Activated T-cell treated with anti-CD3 and anti-CD28 coated beads, Interleukin-2, amount 50 U/mL, for 72 hours (primary cell): ENCODE measurements at regions not wholly inside any gene's neighbourhood (a gene's known extent, or its start where the extent isn't known, plus 50 kb on each side); places are given as distances from the start of the nearest gene placed in this dataset.

Experiments used
- ATAC-seq, 2 donors: fragments of 150-1000 bp; cut with Tn5 transposase; replicated peaks in 1 of 2; 2 replicates each; pipeline ENCODE4 v1.10.0; 2021; ENCODE audit warnings: moderate library complexity in 2 of 2, mild to moderate bottlenecking in 1 of 2
- DNase-seq, 2 donors: peaks; one replicate each; pipeline ENCODE4 v3.0.0; 2021 to 2022; ENCODE audit warnings: mixed read lengths in 1 of 2
- H3K27ac Mint-ChIP-seq: one replicate; pipeline ENCODE4 v1.8.0; 2022; ENCODE audit warnings: mild to moderate bottlenecking, moderate library complexity, mixed read lengths
- H3K27me3 Mint-ChIP-seq: one replicate; pipeline ENCODE4 v1.8.0; 2022; ENCODE audit warnings: low read depth, mixed read lengths
- H3K36me3 Mint-ChIP-seq, 2 donors: one replicate each; pipeline ENCODE4 v1.8.0; 2022; ENCODE audit warnings: mixed read lengths in 2 of 2, mild to moderate bottlenecking in 1 of 2; ENCODE audit not compliant: insufficient read depth in 2 of 2
- H3K4me1 Mint-ChIP-seq: one replicate; pipeline ENCODE4 v1.8.0; 2022; ENCODE audit warnings: low read depth, mixed read lengths
- H3K4me3 Mint-ChIP-seq, 2 donors: one replicate each; pipeline ENCODE4 v1.8.0; 2022; ENCODE audit warnings: mild to moderate bottlenecking in 2 of 2, mixed read lengths in 2 of 2, moderate library complexity in 2 of 2
- H3K9me3 Mint-ChIP-seq, 2 donors: one replicate each; pipeline ENCODE4 v1.8.0; 2022; ENCODE audit warnings: mixed read lengths in 2 of 2

- Mint-ChIP-seq H3K36me3 (peaks cover 0 to 8% of the 10 kb centered on the region in 2 donors), H3K4me1 (no peaks in the 10 kb centered on the region), H3K9me3 (peaks cover 14 to 23% of the 10 kb centered on the region in 2 donors), H3K4me3 (no peak overlapping the region), H3K27me3 (no peaks in the 10 kb centered on the region), H3K27ac (no peak overlapping the region)
- DNase-seq (no peak), ATAC-seq (no peak)
Measured at GRCh38 chr12:58034712-58035111, 93.3 kb downstream of the ATP23 start.

- Mint-ChIP-seq H3K4me3 (no peak overlapping the region), H3K27me3 (peaks cover 8% of the 10 kb centered on the region), H3K27ac (no peak overlapping the region), H3K9me3 (peaks cover 7 to 17% of the 10 kb centered on the region in 2 donors), H3K36me3 (peaks cover 0 to 5% of the 10 kb centered on the region in 2 donors), H3K4me1 (no peaks in the 10 kb centered on the region)
- DNase-seq (no peak), ATAC-seq (no peak)
Measured at GRCh38 chr12:58041441-58041840, 100.1 kb downstream of the ATP23 start.

- Mint-ChIP-seq H3K27ac (no peak overlapping the region), H3K36me3 (peaks cover 0 to 8% of the 10 kb centered on the region in 2 donors), H3K4me1 (no peaks in the 10 kb centered on the region), H3K9me3 (peaks cover 1 to 10% of the 10 kb centered on the region in 2 donors), H3K4me3 (no peak overlapping the region), H3K27me3 (peaks cover 14% of the 10 kb centered on the region)
- ATAC-seq (no peak), DNase-seq (no peak)
Measured at GRCh38 chr12:58044966-58045365, 103.6 kb downstream of the ATP23 start.

GRCh38 chr12:58046271-58046670, 104.9 kb downstream of the ATP23 start:
- peaks cover 6 to 8% of the 10 kb centered on the region in 2 donors for H3K9me3 Mint-ChIP-seq
- H3K4me3 Mint-ChIP-seq: no peak overlapping the region
- no peaks in the 10 kb centered on the region for H3K4me1 Mint-ChIP-seq
- DNase-seq: no peak
- no peak overlapping the region for H3K27ac Mint-ChIP-seq
- no peak for ATAC-seq
- H3K36me3 Mint-ChIP-seq: peaks cover 0 to 8% of the 10 kb centered on the region in 2 donors
- peaks cover 14% of the 10 kb centered on the region for H3K27me3 Mint-ChIP-seq

- ATAC-seq (no peak), DNase-seq (no peak)
- no peak overlapping the region for H3K4me3 Mint-ChIP-seq
Measured at GRCh38 chr12:58051378-58051777, 110.0 kb downstream of the ATP23 start.

GRCh38 chr12:58064666-58065065, 123.3 kb downstream of the ATP23 start:
- H3K27me3 Mint-ChIP-seq: no peaks in the 10 kb centered on the region
- H3K9me3 Mint-ChIP-seq: peaks cover 0 to 6% of the 10 kb centered on the region in 2 donors
- no peak overlapping the region for H3K4me3 Mint-ChIP-seq
- DNase-seq (no peak), ATAC-seq (no peak)
- H3K4me1 Mint-ChIP-seq: no peaks in the 10 kb centered on the region
- no peak overlapping the region for H3K27ac Mint-ChIP-seq
- H3K36me3 Mint-ChIP-seq: no peaks in the 10 kb centered on the region

More at GRCh38 chr12:58051378-58051777, 110.0 kb downstream of the ATP23 start:
- Mint-ChIP-seq H3K9me3 (peaks cover 6 to 11% of the 10 kb centered on the region in 2 donors), H3K36me3 (peaks cover 1 to 3% of the 10 kb centered on the region in 2 donors), H3K27me3 (peaks cover 6% of the 10 kb centered on the region), H3K4me1 (no peaks in the 10 kb centered on the region), H3K27ac (no peak overlapping the region)

GRCh38 chr12:58066296-58066695, 124.9 kb downstream of the ATP23 start:
- Mint-ChIP-seq H3K36me3 (no peaks in the 10 kb centered on the region), H3K9me3 (peaks cover 0 to 2% of the 10 kb centered on the region in 2 donors), H3K4me3 (no peak overlapping the region), H3K27ac (no peak overlapping the region), H3K27me3 (no peaks in the 10 kb centered on the region), H3K4me1 (no peaks in the 10 kb centered on the region)
- DNase-seq (no peak), ATAC-seq (no peak)

- no peaks in the 10 kb centered on the region for H3K9me3 Mint-ChIP-seq
- no peaks in the 10 kb centered on the region for H3K27me3 Mint-ChIP-seq
- H3K4me1 Mint-ChIP-seq: no peaks in the 10 kb centered on the region
- DNase-seq: no peak
- ATAC-seq: no peak
- H3K4me3 Mint-ChIP-seq: no peak overlapping the region
- no peaks in the 10 kb centered on the region for H3K36me3 Mint-ChIP-seq
- no peak overlapping the region for H3K27ac Mint-ChIP-seq
Measured at GRCh38 chr12:58067610-58068387, 126.4 kb downstream of the ATP23 start.

- Mint-ChIP-seq H3K36me3 (no peaks in the 10 kb centered on the region), H3K9me3 (no peaks in the 10 kb centered on the region), H3K27ac (no peak overlapping the region), H3K4me1 (no peaks in the 10 kb centered on the region), H3K4me3 (no peak overlapping the region), H3K27me3 (no peaks in the 10 kb centered on the region)
- ATAC-seq: no peak
- DNase-seq: no peak
Measured at GRCh38 chr12:58068706-58069105, 127.3 kb downstream of the ATP23 start.

GRCh38 chr12:58069268-58069963, 128.0 kb downstream of the ATP23 start:
- DNase-seq (no peak), ATAC-seq (no peak)
- Mint-ChIP-seq H3K27ac (no peak overlapping the region), H3K9me3 (peaks cover 0 to 2% of the 10 kb centered on the region in 2 donors), H3K4me1 (no peaks in the 10 kb centered on the region), H3K4me3 (no peak overlapping the region), H3K36me3 (no peaks in the 10 kb centered on the region), H3K27me3 (no peaks in the 10 kb centered on the region)

GRCh38 chr12:58071994-58072393, 130.6 kb downstream of the ATP23 start:
- Mint-ChIP-seq H3K36me3 (no peaks in the 10 kb centered on the region), H3K9me3 (peaks cover 0 to 2% of the 10 kb centered on the region in 2 donors), H3K4me1 (no peaks in the 10 kb centered on the region), H3K27ac (no peak overlapping the region), H3K4me3 (no peak overlapping the region), H3K27me3 (no peaks in the 10 kb centered on the region)
- DNase-seq (no peak), ATAC-seq (no peak)

GRCh38 chr12:58074259-58074658, 132.9 kb downstream of the ATP23 start:
- ATAC-seq (no peak), DNase-seq (no peak)
- H3K4me3 Mint-ChIP-seq: no peak overlapping the region
- no peaks in the 10 kb centered on the region for H3K36me3 Mint-ChIP-seq
- peaks cover 0 to 2% of the 10 kb centered on the region in 2 donors for H3K9me3 Mint-ChIP-seq
- no peak overlapping the region for H3K27ac Mint-ChIP-seq
- H3K4me1 Mint-ChIP-seq: no peaks in the 10 kb centered on the region
- peaks cover 11% of the 10 kb centered on the region for H3K27me3 Mint-ChIP-seq

GRCh38 chr12:58079806-58080205, 138.4 kb downstream of the ATP23 start:
- ATAC-seq: no peak
- H3K27ac Mint-ChIP-seq: no peak overlapping the region
- H3K4me3 Mint-ChIP-seq: no peak overlapping the region
- no peaks in the 10 kb centered on the region for H3K36me3 Mint-ChIP-seq
- no peak for DNase-seq
- H3K27me3 Mint-ChIP-seq: peaks cover 36% of the 10 kb centered on the region
- H3K4me1 Mint-ChIP-seq: no peaks in the 10 kb centered on the region
- H3K9me3 Mint-ChIP-seq: no peaks in the 10 kb centered on the region
